SH-SY5Y (cell line): ENCODE measurements at regions not wholly inside any gene's neighbourhood (a gene's known extent, or its start where the extent isn't known, plus 50 kb on each side); places are given as distances from the start of the nearest gene placed in this dataset.

ENCODE experiments used
- GATA2 ChIP-seq: IDR thresholded peaks from 2 replicates; pipeline ENCODE4 v1.6.1; 2011; ENCODE audit warnings: mild to moderate bottlenecking, low read depth, low read length
- GATA3 ChIP-seq: IDR thresholded peaks from 2 replicates; pipeline ENCODE4 v1.6.1; 2011; ENCODE audit warnings: low read depth, mild to moderate bottlenecking, low read length, moderate library complexity

DNA sequence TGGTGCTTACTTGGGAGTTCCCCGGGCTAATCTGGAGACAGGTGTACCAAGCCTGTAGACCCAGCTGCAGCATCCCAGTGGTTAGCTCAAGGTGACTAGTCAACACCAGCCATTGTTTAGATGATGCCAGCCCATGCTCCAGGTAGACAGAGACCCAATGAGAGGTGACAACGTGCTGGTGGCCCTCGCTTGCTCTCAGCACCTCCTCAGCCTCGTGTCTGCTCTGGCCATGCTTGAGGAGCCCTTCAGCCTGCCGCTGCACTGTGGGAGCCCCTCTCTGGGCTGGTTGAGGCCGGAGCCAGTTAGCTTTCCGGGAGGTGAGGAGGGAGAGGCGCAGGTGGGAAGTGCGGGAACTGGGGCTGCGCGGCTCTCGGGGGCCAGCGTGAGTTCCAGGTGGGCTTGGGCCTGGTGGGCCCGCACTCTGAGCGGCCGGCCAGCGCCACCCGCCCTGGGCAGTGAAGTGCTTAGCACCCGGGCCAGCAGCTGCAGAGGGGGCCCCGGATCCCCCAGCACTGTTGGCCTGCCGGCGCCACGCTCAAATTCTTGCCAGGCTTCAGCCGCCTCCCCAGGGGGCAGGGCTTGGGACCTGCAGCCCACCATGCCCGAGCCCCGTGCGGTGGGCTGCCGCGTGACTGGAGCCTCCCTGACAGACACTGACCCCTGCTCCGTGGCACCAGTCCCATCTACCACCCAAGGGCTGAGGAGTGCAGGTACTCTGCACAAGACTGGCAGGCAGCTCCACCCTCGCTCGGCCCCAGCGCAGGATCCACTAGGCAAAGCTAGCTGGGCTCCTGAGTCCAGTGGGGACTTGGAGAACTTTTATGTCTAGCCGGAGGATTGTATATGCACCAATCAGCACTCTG lies 85.9 kb upstream of the VSTM2B start:
- TF ChIP-seq GATA2: no peak
- no peak for TF ChIP-seq GATA3
